Peyer's patch (tissue), 4 donors: ENCODE measurements at regions not wholly inside any gene's neighbourhood (a gene's known extent, or its start where the extent isn't known, plus 50 kb on each side); places are given as distances from the start of the nearest gene placed in this dataset.

Experiments used
- CTCF ChIP-seq, 6 experiments: fragments of 450-650 bp in 4 of 6; fragments of 200-600 bp in 2 of 6; sonication (generic) in 1 of 6; IDR thresholded peaks; one replicate each; pipeline ENCODE4 v1.5.1; 2017 to 2019; ENCODE audit warnings: antibody characterized with exemption in 6 of 6, mild to moderate bottlenecking in 3 of 6, moderate library complexity in 1 of 6
- POLR2A ChIP-seq, 2 donors: fragments of 450-650 bp; IDR thresholded peaks; one replicate each; pipeline ENCODE4 v1.5.1; 2017; ENCODE audit warnings: antibody characterized with exemption in 2 of 2, mild to moderate bottlenecking in 2 of 2, moderate library complexity in 2 of 2

- TF ChIP-seq CTCF (IDR thresholded peaks at IDR 0.05) (peak in 5 of 6 experiments; percentile 22 to 77 (median 72)), POLR2A (IDR thresholded peaks at IDR 0.05) (no peak)
Measured at GRCh38 chr4:111854494-111855087, 290.7 kb upstream of the FAM241A start.
